T47D (cell line): ENCODE measurements at regions not wholly inside any gene's neighbourhood (a gene's known extent, or its start where the extent isn't known, plus 50 kb on each side); places are given as distances from the start of the nearest gene placed in this dataset.

Experiments used
- DNase-seq, 2 experiments: peaks; one replicate each; pipeline versions ENCODE4 v3.0.0 to v3.0.0-alpha.2; 2011 to 2012; ENCODE audit warnings: low read depth in 1 of 2, low spot score in 1 of 2
- JUND ChIP-seq: IDR thresholded peaks from 2 replicates; pipeline ENCODE4 v1.6.1; 2012; ENCODE audit warnings: low read depth
- in situ Hi-C: cut with HindIII; loops from 2 replicates; pipeline ENCODE4 v1.10.0; 2016; ENCODE audit warnings: low sequenced_read_pairs, low pct_unique_long_range_greater_than_20kb

DNA sequence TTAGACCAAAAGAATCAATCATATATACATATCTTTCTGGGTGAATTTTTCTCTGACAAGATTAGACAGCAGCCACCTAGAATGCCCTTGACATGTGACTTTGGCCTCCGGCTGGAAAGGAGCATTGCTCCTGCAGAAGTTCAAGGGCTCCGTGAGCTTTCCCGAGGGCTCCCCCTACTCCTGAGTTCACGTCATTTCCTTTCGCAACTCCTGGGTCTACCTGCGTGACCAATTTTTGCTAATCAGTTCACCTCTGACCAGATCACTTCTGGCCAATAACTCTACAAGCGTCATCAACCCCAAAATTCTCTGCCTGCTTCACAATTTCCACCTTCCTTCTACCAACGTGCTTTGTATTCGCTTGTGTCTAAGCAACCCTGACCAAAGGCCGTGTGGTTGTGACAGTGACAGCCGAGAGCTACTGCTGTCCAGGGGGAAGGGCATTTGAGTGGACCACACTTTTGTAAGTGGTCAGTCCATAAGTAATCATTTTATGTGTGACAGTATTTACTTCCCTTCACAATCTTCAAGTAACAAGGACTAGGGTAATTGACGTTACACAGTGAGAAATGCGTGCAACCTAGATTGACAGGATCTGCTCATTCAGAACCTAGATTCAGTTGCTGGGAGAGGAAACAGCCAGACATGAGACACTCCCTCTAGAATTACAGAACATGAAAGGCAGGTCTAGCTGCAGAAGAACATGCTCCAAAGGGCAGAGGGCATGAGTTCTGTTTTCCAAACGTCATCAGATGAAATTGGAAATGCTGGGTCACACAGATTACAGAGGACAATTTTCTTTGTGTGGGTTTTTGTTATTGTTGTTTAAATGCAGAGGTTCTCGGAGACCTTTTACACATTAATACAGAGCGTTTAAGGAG, 145.9 kb upstream of the SPACA7 start:
- no peak for DNase-seq
- in situ Hi-C loops: no loop called here
- no peak for TF ChIP-seq JUND

DNA sequence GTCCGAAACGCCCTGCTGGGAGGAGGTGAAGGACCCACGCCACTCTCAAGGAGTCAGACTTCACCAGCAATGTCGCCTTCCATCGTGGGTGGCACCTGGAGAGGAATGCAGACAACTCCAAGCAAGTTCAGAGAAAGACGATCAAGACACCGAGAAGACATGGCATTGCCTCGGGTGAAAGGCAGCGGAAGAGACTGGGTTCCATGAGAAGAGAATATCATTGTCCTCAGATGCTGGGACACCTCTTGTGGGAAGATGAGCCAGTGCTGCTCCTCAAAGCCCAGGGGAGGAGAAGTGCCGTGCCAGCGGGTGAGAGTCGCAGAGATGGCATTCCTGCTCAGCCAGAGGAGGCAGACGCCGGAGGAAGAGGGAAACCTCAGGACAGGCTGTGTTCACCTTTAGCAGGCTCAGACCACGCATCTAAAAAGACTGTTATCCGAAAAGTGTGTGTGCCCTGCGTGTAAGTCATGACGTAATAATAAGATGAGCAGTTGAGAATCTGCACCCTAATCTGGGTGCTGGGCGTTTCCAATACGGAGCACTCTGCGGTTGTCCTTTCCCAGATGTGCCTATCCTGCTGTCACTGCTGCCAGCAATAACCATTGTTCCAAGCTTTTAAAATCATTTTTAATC, 144.6 kb upstream of the SPACA7 start:
- no peak for DNase-seq
- in situ Hi-C loops: no loop called here
- TF ChIP-seq JUND: no peak

DNA sequence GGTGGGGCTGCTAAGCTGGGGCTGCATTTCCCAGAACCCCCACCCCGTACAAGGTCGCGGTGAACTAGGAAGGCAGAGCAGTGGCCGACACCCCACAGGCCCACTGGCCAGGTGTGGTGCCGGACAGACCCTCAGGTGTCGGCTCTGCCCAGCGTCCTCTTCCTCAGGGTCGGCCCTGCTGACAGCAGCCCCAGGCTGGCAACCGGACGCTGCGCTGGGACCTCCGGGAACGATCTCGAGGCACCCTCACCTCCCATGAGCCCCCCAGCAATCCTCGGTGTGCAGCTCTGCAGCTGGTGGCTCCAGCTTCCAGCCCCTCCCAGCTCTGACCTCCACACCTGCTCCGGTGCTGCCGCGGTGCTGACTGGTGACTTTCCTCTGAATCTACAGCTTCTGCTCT, 142.9 kb upstream of the SPACA7 start:
- no peak for TF ChIP-seq JUND
- in situ Hi-C loops: no loop called here
- no peak for DNase-seq

DNA sequence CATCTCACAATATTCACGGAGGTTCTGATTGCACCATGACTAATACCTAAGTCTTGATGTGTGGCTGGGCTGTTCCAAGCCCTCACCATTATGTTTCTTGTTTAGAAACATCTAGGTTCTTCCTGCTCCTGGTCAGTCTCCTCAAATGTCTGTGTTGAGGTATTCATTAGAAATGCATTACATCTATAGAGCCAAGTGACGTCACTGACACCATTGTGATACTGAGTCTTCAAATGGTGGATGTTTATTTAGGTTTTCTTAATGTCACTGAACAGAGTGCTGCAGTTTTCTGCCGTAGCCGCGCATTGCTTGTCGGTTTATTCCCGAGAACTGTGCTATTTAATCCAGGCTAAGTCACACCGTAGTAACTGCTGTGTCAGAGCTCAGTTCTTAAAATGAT, 142.4 kb upstream of the SPACA7 start:
- no peak for DNase-seq
- in situ Hi-C loops: no loop called here
- TF ChIP-seq JUND: no peak

DNA sequence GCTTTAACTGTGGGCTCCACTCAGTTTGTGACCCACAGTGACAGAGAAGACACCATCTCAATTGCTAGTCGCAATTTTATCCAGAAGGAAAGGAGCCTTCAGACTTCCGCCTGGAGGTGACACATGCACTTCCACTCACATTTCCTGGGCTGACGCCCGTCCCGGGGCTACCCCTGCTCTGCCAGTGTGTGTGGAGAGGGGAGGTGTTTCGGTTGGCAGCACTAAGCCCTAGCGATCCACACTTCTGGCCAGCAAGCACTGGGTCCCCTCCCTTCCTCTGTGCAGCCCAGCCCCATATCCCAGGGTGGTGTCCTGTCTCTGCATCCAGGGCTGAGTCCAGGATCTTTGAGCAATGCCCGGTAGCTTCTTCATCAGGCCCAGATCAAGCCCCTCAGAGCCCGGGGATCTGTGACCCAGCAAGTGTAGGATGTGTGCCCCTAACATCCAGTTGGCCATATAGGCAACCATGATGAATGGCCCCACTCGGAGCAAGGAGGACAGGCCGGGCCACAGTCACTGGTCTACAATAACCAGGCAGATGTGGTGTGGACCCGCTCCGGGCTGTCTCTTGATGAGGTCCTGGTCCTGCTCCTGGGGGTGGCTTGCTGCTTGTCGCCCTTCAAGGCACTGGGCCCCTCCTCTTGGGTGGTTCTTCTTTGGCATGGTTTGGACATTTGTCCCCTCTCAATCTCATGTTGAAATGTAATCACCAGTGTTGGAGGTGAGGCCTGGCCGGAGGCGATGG, 141.9 kb upstream of the SPACA7 start:
- TF ChIP-seq JUND: no peak
- in situ Hi-C loops: no loop called here
- no peak for DNase-seq

DNA sequence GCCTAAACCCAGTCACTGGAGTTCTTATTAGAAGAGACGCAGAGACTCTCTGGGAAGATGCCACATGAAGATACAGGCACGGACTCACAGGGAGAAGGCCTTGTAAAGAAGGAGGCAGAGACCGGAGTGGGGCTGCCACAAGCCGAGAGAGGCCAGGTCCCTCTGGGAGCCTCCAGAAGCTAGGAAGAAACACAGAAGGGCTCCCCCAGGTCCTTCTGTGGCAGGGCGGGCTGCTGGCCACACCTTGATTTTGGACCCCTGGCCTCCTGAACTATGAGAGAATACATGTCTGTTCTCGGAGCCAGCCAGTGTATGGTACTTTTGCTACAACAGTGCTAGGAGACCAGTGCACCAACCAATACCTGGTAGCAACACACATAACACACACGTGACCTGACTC, 140.1 kb upstream of the SPACA7 start:
- in situ Hi-C loops: no loop called here
- DNase-seq: no peak
- no peak for TF ChIP-seq JUND

DNA sequence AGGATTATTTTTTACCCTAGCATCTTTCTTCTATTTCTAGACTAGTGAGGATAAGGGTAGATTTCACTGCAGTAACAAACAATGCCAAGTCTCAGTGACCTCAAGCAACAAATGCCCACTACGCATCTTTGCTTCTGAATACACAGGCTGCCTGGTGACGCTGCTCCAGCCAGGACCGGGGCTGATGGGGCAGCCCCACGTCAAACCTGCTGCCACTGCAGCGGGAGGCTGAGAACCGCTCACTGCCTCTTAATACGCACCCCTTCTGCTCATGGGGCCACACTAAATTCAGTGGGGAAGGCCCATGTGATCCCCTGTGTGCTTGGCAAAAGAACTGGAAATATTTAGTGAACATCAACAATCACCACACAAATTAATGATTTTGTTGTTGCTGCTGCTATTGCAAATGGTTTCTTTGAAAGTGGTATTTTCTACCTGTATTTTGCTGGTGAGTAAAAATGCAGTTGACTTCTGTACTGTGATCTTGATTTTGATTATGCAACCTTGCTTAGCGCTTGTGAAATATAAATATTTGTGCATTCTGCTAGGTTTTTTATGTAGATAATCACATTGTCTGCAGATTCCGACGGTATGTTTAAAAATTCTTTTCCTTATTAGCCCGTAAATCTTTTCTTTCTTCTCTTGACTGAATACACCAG, 139.5 kb upstream of the SPACA7 start:
- DNase-seq: no peak
- in situ Hi-C loops: no loop called here
- TF ChIP-seq JUND: no peak

DNA sequence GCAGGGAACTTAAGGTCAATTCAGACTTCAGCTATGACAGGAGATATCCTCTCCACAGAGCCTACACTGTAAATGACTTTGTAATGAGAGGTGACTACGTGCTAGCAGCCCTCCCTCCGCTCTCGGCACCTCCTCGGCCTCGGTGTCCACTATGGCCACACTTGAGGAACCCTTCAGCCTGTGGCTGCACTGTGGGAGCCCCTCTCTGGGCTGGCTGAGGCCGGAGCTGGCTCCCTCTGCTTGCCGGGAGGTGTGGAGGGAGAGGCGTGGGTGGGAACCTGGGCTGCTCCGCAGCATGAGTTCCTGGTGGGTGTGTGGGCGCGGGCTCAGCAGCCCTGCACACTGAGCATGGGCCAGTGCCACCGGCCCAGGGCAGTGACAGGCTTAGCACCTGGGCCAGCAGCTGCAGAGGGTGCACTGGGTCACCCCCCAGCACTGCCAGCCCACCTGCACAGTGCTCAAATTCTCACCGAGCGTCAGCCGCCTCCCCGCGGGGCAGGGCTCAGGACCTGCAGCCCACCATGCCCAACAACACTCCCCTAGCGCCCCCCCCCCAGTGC, 137.6 kb upstream of the SPACA7 start:
- in situ Hi-C loops: no loop called here
- DNase-seq: no peak
- no peak for TF ChIP-seq JUND

DNA sequence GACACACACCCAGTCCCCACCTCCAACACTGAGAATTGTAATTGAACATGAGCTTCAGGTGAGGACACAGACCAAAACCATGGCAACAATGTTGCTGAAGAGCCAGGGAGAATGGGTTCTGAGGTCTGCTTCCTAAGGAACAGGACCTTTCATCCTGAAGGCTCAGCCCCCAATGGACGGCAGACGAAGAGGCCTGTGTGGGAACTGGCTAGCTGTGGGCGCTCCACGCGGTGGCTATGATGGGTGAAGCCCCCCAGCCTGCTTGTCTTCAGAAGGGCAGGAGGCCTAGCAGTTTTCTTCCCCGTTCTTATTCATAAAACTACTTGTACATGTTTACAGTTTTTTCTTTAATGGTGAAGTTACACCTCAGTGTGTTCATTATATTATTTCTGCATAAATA, 136.1 kb upstream of the SPACA7 start:
- no peak for TF ChIP-seq JUND
- DNase-seq: no peak
- in situ Hi-C loops: no loop called here

DNA sequence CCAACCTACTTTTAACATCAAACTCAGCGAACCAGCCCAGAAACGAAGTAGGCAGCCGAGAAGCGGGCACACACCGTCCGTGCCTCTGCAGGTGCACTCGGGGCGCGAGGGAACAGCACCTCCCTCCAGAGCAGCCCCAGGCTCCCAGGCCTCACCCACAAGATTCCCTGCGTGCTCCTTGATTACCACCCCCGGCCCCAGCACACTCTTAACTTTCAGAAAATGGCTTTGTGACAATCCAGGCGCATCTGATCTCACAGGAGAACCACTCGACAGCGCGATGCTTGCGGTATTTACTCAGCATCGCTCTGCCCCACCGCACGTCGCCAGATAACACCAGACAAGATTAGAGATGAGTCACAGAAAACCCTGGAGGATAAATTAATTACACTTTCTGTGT, 134.9 kb upstream of the SPACA7 start:
- no peak for DNase-seq
- TF ChIP-seq JUND: no peak
- in situ Hi-C loops: no loop called here

DNA sequence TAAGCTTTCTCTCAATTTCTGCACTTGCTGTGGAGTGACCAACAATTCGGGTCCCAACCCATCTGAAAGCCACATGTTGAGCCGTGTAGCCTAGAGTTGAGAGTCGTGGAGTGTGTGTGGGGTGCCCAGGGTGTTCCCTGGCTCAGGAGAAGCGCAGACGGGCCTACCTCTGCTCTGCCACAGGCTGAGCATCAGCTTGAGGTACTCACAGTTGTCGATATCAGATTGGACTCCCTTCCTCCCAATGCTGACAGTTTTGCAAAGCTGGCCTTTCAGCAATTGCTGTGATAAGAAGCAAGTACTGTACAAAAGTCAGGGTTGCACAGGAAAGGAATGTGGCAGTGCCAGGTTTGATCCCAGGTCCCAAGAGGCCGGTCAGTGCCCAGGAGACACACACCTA, 133.4 kb upstream of the SPACA7 start:
- no peak for TF ChIP-seq JUND
- no peak for DNase-seq
- in situ Hi-C loops: no loop called here

DNA sequence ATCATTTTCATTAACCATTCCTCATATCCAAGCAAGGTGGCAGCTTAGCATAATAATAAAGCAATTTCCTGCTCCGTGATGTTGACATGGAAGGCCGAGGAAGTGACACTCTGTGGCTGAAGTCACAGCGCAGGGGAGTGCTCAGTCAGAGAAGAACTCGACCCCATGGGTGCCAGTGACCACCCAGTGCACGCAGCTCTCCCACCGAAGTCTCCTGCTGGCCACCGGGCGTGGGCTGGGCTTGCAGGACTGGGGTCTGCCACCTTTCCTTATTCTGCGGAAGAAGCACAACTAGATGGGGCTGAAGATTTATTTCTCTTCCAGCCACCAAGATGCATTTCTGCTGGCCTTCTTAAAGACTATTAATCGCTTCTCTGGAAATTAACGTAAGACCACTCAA, 132.1 kb upstream of the SPACA7 start:
- in situ Hi-C loops: no loop called here
- no peak for TF ChIP-seq JUND
- no peak for DNase-seq
